A673 (cell line): ENCODE measurements at regions not wholly inside any gene's neighbourhood (a gene's known extent, or its start where the extent isn't known, plus 50 kb on each side); places are given as distances from the start of the nearest gene placed in this dataset.
A peak's percentile ranks its signal among the peaks of the same experiment; 100 is the strongest.

ENCODE experiments used
- BruUV-seq: library from RNA; stranded (reverse); fragments of 400-500 nt; replicated peaks from 2 replicates; lab custom pipeline; 2021; lab: Mats Ljungman, UMichigan
- CTCF ChIA-PET: fragments of 300-600 bp; sonication (Branson Sonifier 250); formaldehyde crosslinking; loops from one replicate; lab custom pipeline; 2022; ENCODE audit warnings: antibody characterized with exemption; lab: Charles Lee
- POLR2A ChIA-PET: fragments of 300-600 bp; sonication (Branson Sonifier 250); formaldehyde crosslinking; loops from one replicate; lab custom pipeline; 2022; ENCODE audit warnings: antibody characterized with exemption; ENCODE audit not compliant: low non-redundant PET; lab: Charles Lee
- DNase-seq: peaks from one replicate; pipeline ENCODE4 v3.0.0-alpha.2; 2015; ENCODE audit warnings: low spot score
- H3K27ac ChIP-seq: fragments of 200-600 bp; sonication (generic); 2 replicates; pipeline ENCODE4 v1.5.1; 2016; ENCODE audit warnings: mixed run types, low read depth, mild to moderate bottlenecking, mixed read lengths, antibody characterized with exemption, low read length; ENCODE audit not compliant: poor library complexity, severe bottlenecking
- H3K27me3 ChIP-seq: fragments of 200-600 bp; sonication (generic); replicated peaks from 2 replicates; pipeline ENCODE4 v1.6.1; 2017; ENCODE audit warnings: mixed run types, low read depth, mild to moderate bottlenecking, mixed read lengths, antibody characterized with exemption, low read length; ENCODE audit not compliant: insufficient read depth, poor library complexity
- H3K36me3 ChIP-seq: fragments of 200-600 bp; sonication (generic); 2 replicates; pipeline ENCODE4 v1.6.1; 2016; ENCODE audit warnings: mixed run types, mild to moderate bottlenecking, mixed read lengths, antibody characterized with exemption, low read length; ENCODE audit not compliant: insufficient read depth, poor library complexity, severe bottlenecking
- H3K4me1 ChIP-seq: fragments of 200-600 bp; sonication (generic); 2 replicates; pipeline ENCODE4 v1.6.1; 2017; ENCODE audit warnings: mixed run types, mild to moderate bottlenecking, mixed read lengths, antibody characterized with exemption, low read length; ENCODE audit not compliant: insufficient read depth, poor library complexity, severe bottlenecking
- H3K4me3 ChIP-seq: fragments of 200-600 bp; sonication (generic); 2 replicates; pipeline ENCODE4 v1.5.1; 2016; ENCODE audit warnings: low read depth, mixed run types, mild to moderate bottlenecking, mixed read lengths, low read length; ENCODE audit not compliant: poor library complexity, severe bottlenecking
- H3K9me3 ChIP-seq: fragments of 200-600 bp; sonication (generic); 2 replicates; pipeline ENCODE4 v1.6.1; 2016; ENCODE audit warnings: mixed run types, low read depth, mild to moderate bottlenecking, mixed read lengths, antibody characterized with exemption, low read length; ENCODE audit not compliant: poor library complexity, severe bottlenecking
- EZH2 ChIP-seq: fragments of 200-600 bp; sonication (generic); IDR thresholded peaks from 2 replicates; pipeline ENCODE4 v1.6.1; 2017; ENCODE audit warnings: borderline replicate concordance, low read depth, mild to moderate bottlenecking, mixed read lengths, antibody characterized with exemption, low read length; ENCODE audit not compliant: poor library complexity, severe bottlenecking
- intact Hi-C: fragments of 100-400 bp; cut with micrococcal nuclease; formaldehyde crosslinking; loops from one replicate; pipeline ENCODE4 v1.10.0; 2022; ENCODE audit not compliant: unreplicated experiment
- TF ChIP-seq, protein P1 (sequence below): fragments of 300-800, 200-600 bp; sonication (generic); conservative IDR thresholded peaks from 2 replicates; pipeline ENCODE4 v1.5.1; 2017; ENCODE audit warnings: low read depth, mild to moderate bottlenecking, antibody characterized with exemption, low read length, moderate library complexity, mixed read lengths

DNA sequence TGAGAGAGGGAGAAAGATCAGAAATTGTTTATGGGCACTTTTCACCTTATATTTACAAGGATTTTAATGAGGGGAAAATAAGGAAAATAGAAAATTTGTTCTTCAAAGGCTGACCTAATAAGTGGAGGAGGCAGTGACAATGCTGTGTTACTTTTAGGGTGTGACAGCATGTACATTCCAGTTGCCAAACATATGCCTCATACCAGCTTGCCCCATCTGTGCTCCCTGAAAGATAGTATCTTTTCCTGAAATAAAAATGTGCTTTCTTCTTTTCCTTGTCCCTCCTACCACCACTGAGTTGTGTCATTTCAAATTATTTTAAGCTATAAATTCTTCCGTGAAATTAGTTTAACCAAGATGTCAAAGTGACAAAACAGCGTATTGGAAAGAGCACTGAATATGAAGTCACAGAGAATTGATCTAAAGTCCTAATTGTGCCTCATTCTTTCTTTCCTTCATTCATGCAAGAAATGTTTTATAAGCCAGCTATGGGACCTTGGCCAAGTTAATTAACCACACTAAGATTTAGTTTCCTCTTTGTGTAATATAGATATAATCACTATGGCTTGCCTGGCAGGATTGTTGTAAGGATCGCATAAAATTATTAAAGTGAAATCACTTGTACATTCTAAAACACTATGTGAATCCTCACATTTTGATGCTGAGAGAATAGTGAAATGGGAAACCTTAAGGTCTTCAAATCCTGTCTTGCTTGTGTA lies 1307.5 kb upstream of the TENM4 start:
- H3K27me3 ChIP-seq: no peaks in the 10 kb centered on the region
- H3K9me3 ChIP-seq: no peaks in the 10 kb centered on the region
- intact Hi-C loops: no loop called here
- no peak overlapping the region for H3K27ac ChIP-seq
- peaks cover 23% of the 10 kb centered on the region for H3K4me1 ChIP-seq
- CTCF ChIA-PET: no interaction called here
- POLR2A ChIA-PET: no interaction called here
- no peak overlapping the region for H3K4me3 ChIP-seq
- BruUV-seq: no TSS peak
- no peaks in the 10 kb centered on the region for H3K36me3 ChIP-seq
- no peak for TF ChIP-seq EZH2
- TF ChIP-seq, protein P1, sequence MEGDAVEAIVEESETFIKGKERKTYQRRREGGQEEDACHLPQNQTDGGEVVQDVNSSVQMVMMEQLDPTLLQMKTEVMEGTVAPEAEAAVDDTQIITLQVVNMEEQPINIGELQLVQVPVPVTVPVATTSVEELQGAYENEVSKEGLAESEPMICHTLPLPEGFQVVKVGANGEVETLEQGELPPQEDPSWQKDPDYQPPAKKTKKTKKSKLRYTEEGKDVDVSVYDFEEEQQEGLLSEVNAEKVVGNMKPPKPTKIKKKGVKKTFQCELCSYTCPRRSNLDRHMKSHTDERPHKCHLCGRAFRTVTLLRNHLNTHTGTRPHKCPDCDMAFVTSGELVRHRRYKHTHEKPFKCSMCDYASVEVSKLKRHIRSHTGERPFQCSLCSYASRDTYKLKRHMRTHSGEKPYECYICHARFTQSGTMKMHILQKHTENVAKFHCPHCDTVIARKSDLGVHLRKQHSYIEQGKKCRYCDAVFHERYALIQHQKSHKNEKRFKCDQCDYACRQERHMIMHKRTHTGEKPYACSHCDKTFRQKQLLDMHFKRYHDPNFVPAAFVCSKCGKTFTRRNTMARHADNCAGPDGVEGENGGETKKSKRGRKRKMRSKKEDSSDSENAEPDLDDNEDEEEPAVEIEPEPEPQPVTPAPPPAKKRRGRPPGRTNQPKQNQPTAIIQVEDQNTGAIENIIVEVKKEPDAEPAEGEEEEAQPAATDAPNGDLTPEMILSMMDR: no peak
- peak; percentile 78 for DNase-seq

DNA sequence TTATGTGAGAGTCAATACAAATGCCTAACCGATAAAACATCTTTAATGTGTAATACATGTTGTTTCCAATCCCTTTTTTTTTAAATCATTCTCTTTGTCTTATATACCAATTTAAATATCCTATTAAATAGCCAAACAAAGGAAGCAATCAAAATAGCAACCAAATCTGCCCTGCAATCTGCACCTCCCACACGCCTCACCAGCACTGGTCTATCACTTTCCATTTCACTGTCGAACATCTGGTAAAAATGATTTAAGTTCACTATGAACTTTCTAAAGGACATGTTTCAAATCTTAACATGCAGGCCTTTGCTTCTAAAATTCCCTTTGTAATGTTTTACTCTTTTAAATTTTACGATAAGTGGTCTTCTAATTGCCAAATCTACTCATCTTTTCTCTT lies 1305.5 kb upstream of the TENM4 start:
- no peak for DNase-seq
- Histone ChIP-seq H3K36me3 (no peaks in the 10 kb centered on the region), H3K27me3 (no peaks in the 10 kb centered on the region), H3K4me1 (peaks cover 23% of the 10 kb centered on the region), H3K27ac (no peak overlapping the region), H3K9me3 (no peaks in the 10 kb centered on the region), H3K4me3 (no peak overlapping the region)
- ChIA-PET POLR2A (no interaction called here), CTCF (no interaction called here)
- TF ChIP-seq, protein P1: no peak
- TF ChIP-seq EZH2: no peak
- intact Hi-C loops: no loop called here
- no TSS peak for BruUV-seq

DNA sequence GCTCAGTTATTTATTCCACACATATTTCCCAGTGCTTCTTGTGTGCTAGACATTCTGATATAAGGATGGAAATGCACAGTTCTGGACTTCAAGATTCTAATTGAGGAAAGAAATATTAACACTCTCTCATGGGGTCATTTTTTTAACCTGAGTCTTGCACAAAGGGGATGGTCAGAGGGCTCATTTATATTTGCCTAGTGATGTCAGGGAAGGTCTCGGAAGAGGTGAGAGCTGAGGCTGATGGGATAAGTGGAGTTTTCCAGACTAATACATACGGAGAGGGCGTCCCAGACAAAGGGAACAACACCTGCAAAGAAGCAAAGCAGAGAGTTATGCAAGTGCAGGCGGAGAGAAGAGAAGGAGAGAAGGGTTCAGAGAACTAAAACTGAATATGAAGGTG lies 1304.6 kb upstream of the TENM4 start:
- no peaks in the 10 kb centered on the region for H3K9me3 ChIP-seq
- ChIA-PET CTCF (no interaction called here), POLR2A (no interaction called here)
- no peak overlapping the region for H3K27ac ChIP-seq
- H3K4me3 ChIP-seq: no peak overlapping the region
- H3K27me3 ChIP-seq: no peaks in the 10 kb centered on the region
- H3K4me1 ChIP-seq: peaks cover 23% of the 10 kb centered on the region
- TF ChIP-seq, protein P1: no peak
- no peak for TF ChIP-seq EZH2
- no TSS peak for BruUV-seq
- intact Hi-C loops: no loop called here
- DNase-seq: no peak
- no peaks in the 10 kb centered on the region for H3K36me3 ChIP-seq
